Fibroblast of lung (primary cell): ENCODE measurements at regions not wholly inside any gene's neighbourhood (a gene's known extent, or its start where the extent isn't known, plus 50 kb on each side); places are given as distances from the start of the nearest gene placed in this dataset.

Source experiments
- DNase-seq, 2 donors: peaks; one replicate each; pipeline versions ENCODE4 v3.0.0 to v3.0.0-alpha.2; 2010; ENCODE audit warnings: low read depth in 2 of 2
- H2AFZ ChIP-seq: 2 replicates; pipeline ENCODE4 v1.5.1; 2012; ENCODE audit warnings: low read length, control low read depth, inconsistent platforms
- H3K27ac ChIP-seq: 2 replicates; pipeline ENCODE4 v1.5.1; 2011; ENCODE audit warnings: low read length, control low read depth; ENCODE audit not compliant: insufficient read depth
- H3K27me3 ChIP-seq: 2 replicates; pipeline ENCODE4 v1.5.1; 2011; ENCODE audit warnings: mild to moderate bottlenecking, low read length; ENCODE audit not compliant: control insufficient read depth, insufficient read depth
- H3K36me3 ChIP-seq: 2 replicates; pipeline ENCODE4 v1.5.1; 2011; ENCODE audit warnings: low read length; ENCODE audit not compliant: control insufficient read depth, insufficient read depth
- H3K4me1 ChIP-seq: 2 replicates; pipeline ENCODE4 v1.5.1; 2011; ENCODE audit warnings: low read length; ENCODE audit not compliant: control insufficient read depth, insufficient read depth; ENCODE audit errors: extremely low read depth
- H3K4me2 ChIP-seq: 2 replicates; pipeline ENCODE4 v1.5.1; 2011; ENCODE audit warnings: low read length, control low read depth; ENCODE audit not compliant: insufficient read depth; ENCODE audit errors: extremely low read depth
- H3K4me3 ChIP-seq, 4 experiments: fragments of 200-600 bp in 1 of 4; sonication (generic) in 1 of 4; replicated peaks in 1 of 4; 2 replicates each; pipeline ENCODE4 v1.5.1; 2011 to 2016; ENCODE audit warnings: low read length in 4 of 4, low read depth in 3 of 4, mild to moderate bottlenecking in 3 of 4, control low read depth in 2 of 4, inconsistent platforms in 1 of 4, mixed read lengths in 1 of 4; ENCODE audit not compliant: insufficient read depth in 1 of 4; ENCODE audit errors: control extremely low read depth in 1 of 4
- H3K79me2 ChIP-seq: 2 replicates; pipeline ENCODE4 v1.5.1; 2012; ENCODE audit warnings: mild to moderate bottlenecking, low read length, inconsistent platforms; ENCODE audit not compliant: control insufficient read depth, insufficient read depth
- H3K9ac ChIP-seq: 2 replicates; pipeline ENCODE4 v1.5.1; 2011; ENCODE audit warnings: mild to moderate bottlenecking, low read length, control low read depth; ENCODE audit not compliant: insufficient read depth
- H3K9me3 ChIP-seq: 2 replicates; pipeline ENCODE4 v1.5.1; 2012; ENCODE audit warnings: low read depth, low read length; ENCODE audit not compliant: control insufficient read depth, insufficient read depth
- H4K20me1 ChIP-seq: 2 replicates; pipeline ENCODE4 v1.5.1; 2011; ENCODE audit warnings: low read length; ENCODE audit not compliant: control insufficient read depth, insufficient read depth; ENCODE audit errors: extremely low read depth
- EZH2 ChIP-seq: IDR thresholded peaks from 2 replicates; pipeline ENCODE4 v1.5.1; 2012; ENCODE audit warnings: low read length, control low read depth, mild to moderate bottlenecking; ENCODE audit errors: missing control alignments
- TF ChIP-seq, protein P1 (sequence below), 2 donors: IDR thresholded peaks in 1 of 2; conservative IDR thresholded peaks in 1 of 2; 1 replicate in 1 of 2; 2 replicates in 1 of 2; pipeline ENCODE4 v1.5.1; 2011 to 2012; ENCODE audit warnings: low read length in 2 of 2, control low read depth in 1 of 2, inconsistent platforms in 1 of 2, low read depth in 1 of 2, mild to moderate bottlenecking in 1 of 2

DNA sequence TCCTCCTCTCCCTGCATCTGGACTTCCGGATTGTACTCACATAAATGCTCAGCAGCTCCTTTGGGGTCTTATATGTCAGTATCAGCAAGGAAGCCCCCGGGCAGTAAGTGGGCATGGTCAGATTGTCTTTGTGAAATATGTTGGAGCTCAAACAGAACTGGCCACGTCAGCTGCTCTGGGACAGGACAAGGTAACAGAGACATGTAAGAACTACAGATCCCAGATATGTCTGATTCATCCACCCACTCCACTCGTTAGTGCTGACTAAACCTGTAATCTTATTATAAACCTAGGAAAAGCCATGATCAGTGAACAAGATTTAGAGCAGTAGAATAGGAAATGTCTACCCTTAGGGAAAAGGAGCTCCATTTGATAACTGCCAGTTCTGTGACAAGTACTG lies 561.8 kb downstream of the CETN3 start:
- Histone ChIP-seq H3K36me3 (no peaks in the 10 kb centered on the region), H3K4me3 (no peak overlapping the region), H3K9ac (no peak overlapping the region), H3K27me3 (no peaks in the 10 kb centered on the region), H3K79me2 (no peaks in the 10 kb centered on the region), H3K4me1 (no peaks in the 10 kb centered on the region), H3K27ac (no peak overlapping the region), H3K9me3 (no peaks in the 10 kb centered on the region), H2AFZ (no peak overlapping the region), H4K20me1 (no peaks in the 10 kb centered on the region), H3K4me2 (no peak overlapping the region)
- peak in 1 of 2 donors; percentile 79 for DNase-seq
- TF ChIP-seq EZH2, result no peak

DNA sequence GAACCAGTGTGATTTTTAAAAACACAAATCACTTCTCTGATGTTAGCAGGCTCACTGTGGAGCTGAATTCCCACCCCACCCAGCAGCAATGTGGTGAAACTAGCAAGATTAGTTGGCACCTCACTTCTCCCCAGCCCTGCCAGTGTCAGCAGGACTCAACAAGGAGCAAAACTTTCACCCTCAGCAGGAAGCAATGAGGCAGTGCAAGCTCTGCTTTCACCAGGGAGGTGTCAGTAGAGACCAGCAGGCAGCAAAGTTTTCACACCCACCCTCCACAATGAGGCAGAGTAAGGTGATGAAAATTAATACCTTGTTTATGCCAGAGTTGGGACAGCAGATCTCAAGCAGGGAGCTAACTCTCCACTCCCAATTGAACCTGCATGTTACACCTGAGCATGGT lies 565.0 kb downstream of the CETN3 start:
- Histone ChIP-seq H3K27ac (no peak overlapping the region), H3K79me2 (no peaks in the 10 kb centered on the region), H4K20me1 (no peaks in the 10 kb centered on the region), H3K9ac (no peak overlapping the region), H3K27me3 (no peaks in the 10 kb centered on the region), H2AFZ (no peak overlapping the region), H3K4me2 (no peak overlapping the region), H3K36me3 (no peaks in the 10 kb centered on the region), H3K4me1 (no peaks in the 10 kb centered on the region), H3K4me3 (no peak overlapping the region), H3K9me3 (no peaks in the 10 kb centered on the region)
- no peak for TF ChIP-seq EZH2
- TF ChIP-seq, protein P1, sequence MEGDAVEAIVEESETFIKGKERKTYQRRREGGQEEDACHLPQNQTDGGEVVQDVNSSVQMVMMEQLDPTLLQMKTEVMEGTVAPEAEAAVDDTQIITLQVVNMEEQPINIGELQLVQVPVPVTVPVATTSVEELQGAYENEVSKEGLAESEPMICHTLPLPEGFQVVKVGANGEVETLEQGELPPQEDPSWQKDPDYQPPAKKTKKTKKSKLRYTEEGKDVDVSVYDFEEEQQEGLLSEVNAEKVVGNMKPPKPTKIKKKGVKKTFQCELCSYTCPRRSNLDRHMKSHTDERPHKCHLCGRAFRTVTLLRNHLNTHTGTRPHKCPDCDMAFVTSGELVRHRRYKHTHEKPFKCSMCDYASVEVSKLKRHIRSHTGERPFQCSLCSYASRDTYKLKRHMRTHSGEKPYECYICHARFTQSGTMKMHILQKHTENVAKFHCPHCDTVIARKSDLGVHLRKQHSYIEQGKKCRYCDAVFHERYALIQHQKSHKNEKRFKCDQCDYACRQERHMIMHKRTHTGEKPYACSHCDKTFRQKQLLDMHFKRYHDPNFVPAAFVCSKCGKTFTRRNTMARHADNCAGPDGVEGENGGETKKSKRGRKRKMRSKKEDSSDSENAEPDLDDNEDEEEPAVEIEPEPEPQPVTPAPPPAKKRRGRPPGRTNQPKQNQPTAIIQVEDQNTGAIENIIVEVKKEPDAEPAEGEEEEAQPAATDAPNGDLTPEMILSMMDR (conservative IDR thresholded peaks at IDR 0.05 in 1 of 2, IDR thresholded peaks at IDR 0.05 in 1 of 2; ENCODE audit: low read depth in 1 of 2, low read length in 2 of 2), result no peak
- DNase-seq, result no peak

DNA sequence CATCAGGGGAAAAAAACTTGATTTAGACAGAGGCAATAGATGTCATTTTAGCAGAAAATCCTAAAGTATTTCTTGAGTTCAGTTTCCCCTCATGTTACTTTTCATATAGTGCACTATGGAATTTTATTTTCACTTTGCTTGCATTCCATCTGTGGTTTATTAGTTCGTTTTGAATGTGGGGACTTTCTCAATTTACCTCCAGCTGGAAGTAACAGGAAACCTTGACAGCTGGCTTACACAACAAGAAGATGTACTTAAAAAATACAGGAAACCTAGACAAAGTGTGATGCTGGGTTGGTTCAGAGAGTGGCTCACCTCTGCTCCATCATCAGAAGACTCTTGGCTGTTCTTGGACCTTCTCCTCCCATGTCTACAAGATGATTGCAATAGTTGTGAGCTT lies 567.0 kb downstream of the CETN3 start:
- Histone ChIP-seq H3K4me2 (no peak overlapping the region), H3K27me3 (no peaks in the 10 kb centered on the region), H3K4me1 (no peaks in the 10 kb centered on the region), H3K4me3 (no peak overlapping the region), H3K9me3 (no peaks in the 10 kb centered on the region), H3K9ac (no peak overlapping the region), H3K36me3 (no peaks in the 10 kb centered on the region), H2AFZ (no peak overlapping the region), H4K20me1 (no peaks in the 10 kb centered on the region), H3K27ac (no peak overlapping the region), H3K79me2 (no peaks in the 10 kb centered on the region)
- TF ChIP-seq EZH2, result no peak
- TF ChIP-seq, protein P1 (conservative IDR thresholded peaks at IDR 0.05 in 1 of 2, IDR thresholded peaks at IDR 0.05 in 1 of 2; ENCODE audit: low read depth in 1 of 2, low read length in 2 of 2), result no peak
- DNase-seq, result peak in 1 of 2 donors; percentile 36
